ENCODE measurements at regions not wholly inside any gene's neighbourhood (a gene's known extent, or its start where the extent isn't known, plus 50 kb on each side); places are given as distances from the start of the nearest gene placed in this dataset.

- no peaks in the 10 kb centered on the region for H3K27me3 ChIP-seq
- no peaks in the 10 kb centered on the region for H3K4me1 ChIP-seq
- 87 to 89% methylated on average over 5 to 6 of the region's 7 CpGs for WGBS, 2 donors (ENCODE audit: low coverage in 1 of 2)
- no peak overlapping the region for H3K27ac ChIP-seq
- no peaks in the 10 kb centered on the region for H3K36me3 ChIP-seq
- no peak for TF ChIP-seq POLR2A (IDR thresholded peaks at IDR 0.05)
- TF ChIP-seq EP300 (IDR thresholded peaks at IDR 0.05): no peak
- TF ChIP-seq CTCF (IDR thresholded peaks at IDR 0.05): no peak
- TF ChIP-seq POLR2AphosphoS5 (IDR thresholded peaks at IDR 0.05): no peak
- no peaks in the 10 kb centered on the region for H3K9me3 ChIP-seq
- ATAC-seq: no peak
- H3K4me3 ChIP-seq: no peak overlapping the region
Measured at GRCh38 chr2:16291731-16292550, 351.6 kb downstream of the MYCN start.

- Histone ChIP-seq H3K36me3 (no peaks in the 10 kb centered on the region), H3K4me3 (no peak overlapping the region), H3K9me3 (no peaks in the 10 kb centered on the region), H3K4me1 (no peaks in the 10 kb centered on the region), H3K27ac (no peak overlapping the region), H3K27me3 (no peaks in the 10 kb centered on the region)
- ATAC-seq: no peak
- TF ChIP-seq POLR2AphosphoS5 (IDR thresholded peaks at IDR 0.05) (no peak), CTCF (IDR thresholded peaks at IDR 0.05) (no peak)
- 84 to 90% methylated on average over 4 of the region's 4 CpGs for WGBS, 2 donors (ENCODE audit: low coverage in 1 of 2)
Measured at GRCh38 chr2:16291226-16291625, 350.9 kb downstream of the MYCN start.

DNA sequence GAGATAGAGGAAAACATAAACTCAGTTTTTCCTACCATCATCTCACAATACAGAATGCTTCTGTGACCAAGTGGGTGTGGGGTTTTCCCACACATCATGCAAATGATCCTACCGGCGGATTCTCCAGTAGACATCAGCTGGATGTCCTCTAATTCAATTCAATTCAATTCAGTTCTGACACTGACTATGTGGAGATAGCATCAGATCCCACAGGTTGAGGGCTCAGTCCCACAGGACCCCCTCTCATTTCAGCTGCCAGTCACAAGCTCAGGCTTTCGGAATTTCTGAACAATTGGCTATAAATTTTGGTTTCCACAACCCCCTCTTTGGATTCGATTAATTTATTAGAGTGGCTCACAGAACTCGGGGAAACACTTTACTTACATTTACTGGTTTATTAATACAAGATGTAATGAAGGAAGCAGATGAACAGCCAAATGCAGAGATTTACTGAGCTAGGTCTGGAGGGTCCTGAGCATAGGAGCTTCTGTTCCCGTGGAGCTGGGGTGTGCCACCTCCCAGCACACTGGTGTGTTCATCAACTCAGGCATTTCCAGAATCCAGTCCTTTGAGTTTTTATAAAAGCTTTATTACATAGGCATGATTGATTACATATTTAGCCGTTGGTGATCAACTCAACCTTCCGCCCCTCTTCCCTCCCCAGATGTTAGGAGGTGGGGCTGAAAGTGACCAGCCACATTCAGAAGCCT lies 350.1 kb downstream of the MYCN start:
- no peaks in the 10 kb centered on the region for H3K9me3 ChIP-seq
- no peaks in the 10 kb centered on the region for H3K36me3 ChIP-seq
- ATAC-seq: no peak
- no peak for TF ChIP-seq POLR2AphosphoS5 (IDR thresholded peaks at IDR 0.05)
- no peak for TF ChIP-seq POLR2A (IDR thresholded peaks at IDR 0.05)
- no peak for TF ChIP-seq EP300 (IDR thresholded peaks at IDR 0.05)
- TF ChIP-seq CTCF (IDR thresholded peaks at IDR 0.05): no peak
- no peak overlapping the region for H3K4me3 ChIP-seq
- WGBS, 2 donors (ENCODE audit: low coverage in 1 of 2): 60 to 67% methylated on average over 6 to 8 of the region's 8 CpGs
- H3K27ac ChIP-seq: no peak overlapping the region
- H3K27me3 ChIP-seq: no peaks in the 10 kb centered on the region
- H3K4me1 ChIP-seq: no peaks in the 10 kb centered on the region

DNA sequence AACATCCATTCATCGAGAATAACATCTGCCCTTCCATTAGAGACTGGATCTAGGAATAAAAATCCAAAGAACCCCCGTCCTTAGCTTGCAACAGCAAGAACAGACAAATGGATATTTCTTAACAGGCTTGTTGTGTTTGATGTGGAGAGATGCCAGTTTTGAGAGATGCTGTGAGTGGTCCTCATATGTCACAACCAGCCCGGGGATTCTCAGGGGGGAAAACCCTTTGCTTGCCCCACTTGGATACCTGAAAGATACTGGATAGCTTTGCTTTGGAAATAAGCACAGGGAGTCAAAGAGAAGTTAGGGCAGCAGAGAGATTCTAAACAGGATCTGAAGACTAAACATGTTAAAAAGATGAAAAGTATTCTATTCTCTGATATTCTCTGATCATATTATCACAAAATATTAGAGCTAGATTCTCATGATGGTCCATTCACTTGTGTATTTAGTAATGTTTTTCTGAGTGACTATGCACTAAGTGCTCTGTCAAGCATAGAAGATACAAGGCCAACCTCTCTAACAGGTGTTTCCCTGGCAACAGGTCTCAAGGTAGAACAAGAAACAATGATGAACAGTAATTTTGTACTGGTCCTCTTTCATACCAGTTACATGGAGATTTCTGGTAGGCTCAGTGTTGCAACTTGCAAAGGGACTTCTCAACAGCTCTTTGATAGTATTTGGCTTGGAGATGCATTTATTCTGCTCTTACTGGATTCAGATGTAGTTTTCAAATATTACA lies 348.2 kb downstream of the MYCN start:
- Histone ChIP-seq H3K9me3 (no peaks in the 10 kb centered on the region), H3K4me3 (no peak overlapping the region), H3K36me3 (no peaks in the 10 kb centered on the region), H3K27ac (no peak overlapping the region), H3K27me3 (no peaks in the 10 kb centered on the region), H3K4me1 (no peaks in the 10 kb centered on the region)
- 52 to 77% methylated on average over 3 of the region's 3 CpGs for WGBS, 2 donors (ENCODE audit: low coverage in 1 of 2)
- TF ChIP-seq POLR2A (IDR thresholded peaks at IDR 0.05) (no peak), POLR2AphosphoS5 (IDR thresholded peaks at IDR 0.05) (no peak), CTCF (IDR thresholded peaks at IDR 0.05) (no peak), EP300 (IDR thresholded peaks at IDR 0.05) (no peak)
- ATAC-seq: no peak

All from gastroesophageal sphincter (tissue), 4 donors.